ENCODE measurements at regions not wholly inside any gene's neighbourhood (a gene's known extent, or its start where the extent isn't known, plus 50 kb on each side); places are given as distances from the start of the nearest gene placed in this dataset.
A peak's percentile ranks its signal among the peaks of the same experiment; 100 is the strongest.

DNA sequence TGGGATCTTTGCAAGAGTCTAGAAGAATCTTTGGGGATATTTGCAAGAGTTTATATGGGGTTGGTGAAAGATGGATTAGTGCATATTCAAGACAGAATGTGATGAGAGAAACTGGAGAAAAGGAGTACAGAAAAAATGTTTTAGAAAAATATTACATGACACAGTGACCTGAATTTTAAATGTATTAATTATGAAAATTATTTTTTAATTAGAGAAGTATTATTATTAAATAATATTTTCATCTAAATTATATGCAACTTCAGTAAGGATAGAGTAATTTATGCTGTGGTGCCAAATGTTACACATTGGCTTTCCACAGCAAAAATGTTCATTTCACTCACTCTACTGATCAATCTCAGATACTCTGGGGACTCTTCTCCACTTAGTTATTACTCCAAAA, 1442.8 kb upstream of the SLC39A10 start:
- DNase-seq, result no peak

DNA sequence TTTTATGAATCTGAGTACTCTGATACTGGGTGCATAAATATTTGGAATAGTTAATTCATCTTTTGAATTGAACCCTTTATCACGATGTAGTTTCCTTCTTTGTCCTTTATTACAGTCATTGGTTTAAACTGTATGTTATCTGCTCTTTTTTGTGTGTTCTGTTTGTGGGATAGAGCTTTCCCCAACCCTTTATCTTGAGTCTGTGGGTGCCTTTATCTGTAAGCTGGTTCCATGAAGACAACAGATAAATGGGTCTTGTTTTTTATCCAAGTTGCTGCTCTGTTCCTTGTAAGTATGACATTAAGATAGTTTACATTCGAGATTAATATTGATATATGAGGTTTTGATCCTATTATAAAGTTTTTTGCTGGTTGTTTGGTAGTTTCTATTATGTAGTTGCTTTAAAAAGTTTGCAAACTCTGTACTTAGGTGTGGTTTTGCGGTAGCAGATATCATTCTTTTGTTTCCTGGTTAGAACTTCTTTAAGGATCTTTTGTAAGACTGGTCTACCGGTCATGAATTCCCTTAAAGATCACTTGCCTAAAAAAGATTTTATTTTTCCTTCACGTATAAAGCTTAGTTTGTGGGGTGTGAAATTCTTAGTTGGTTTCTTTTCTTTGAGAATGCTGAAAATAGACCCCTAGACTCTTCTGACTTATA, 1451.3 kb upstream of the SLC39A10 start:
- no peak for DNase-seq

DNA sequence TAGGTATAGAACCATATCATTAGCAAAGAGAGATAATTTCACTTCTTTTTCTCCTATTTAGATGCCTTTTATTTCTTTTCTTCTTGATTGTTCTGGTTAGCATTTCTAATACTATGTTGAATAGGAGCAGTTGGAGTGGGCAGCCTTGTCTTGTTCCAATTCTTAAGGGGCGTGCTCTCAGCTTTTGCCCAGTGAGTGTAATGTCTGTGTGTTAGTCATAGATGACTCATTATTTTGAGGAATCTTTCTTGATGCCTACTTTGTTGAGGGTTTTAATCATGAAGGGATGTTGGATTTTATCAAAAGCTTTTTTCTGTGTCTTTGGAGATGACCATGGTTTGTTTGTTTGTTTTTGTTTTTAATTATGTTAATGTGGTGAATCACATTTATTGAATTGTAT, 1453.1 kb upstream of the SLC39A10 start:
- no peak for DNase-seq

GRCh38 chr2:194182888-194183287, 1474.1 kb upstream of the SLC39A10 start:
- no peak for DNase-seq

DNA sequence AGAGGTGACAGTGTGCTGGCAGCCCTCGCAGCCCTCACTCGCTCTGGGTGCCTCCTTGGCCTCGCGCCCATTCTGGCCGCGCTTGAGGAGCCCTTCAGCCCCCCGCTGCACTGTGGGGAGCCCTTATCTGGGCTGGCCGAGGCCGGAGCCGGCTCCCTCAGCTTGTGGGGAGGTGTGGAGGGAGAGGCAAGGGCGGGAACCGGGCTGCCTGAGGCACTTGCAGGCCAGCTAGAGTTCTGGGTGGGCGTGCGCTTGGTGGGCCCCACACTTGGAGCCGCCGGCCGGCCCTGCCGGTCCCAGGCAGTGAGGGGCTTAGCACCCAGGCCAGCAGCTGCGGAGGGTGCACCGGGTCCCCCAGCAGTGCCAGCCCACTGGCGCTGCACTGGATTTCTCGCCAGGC, 1480.9 kb upstream of the SLC39A10 start:
- DNase-seq, result peak in 1 of 5 donors; percentile 0

DNA sequence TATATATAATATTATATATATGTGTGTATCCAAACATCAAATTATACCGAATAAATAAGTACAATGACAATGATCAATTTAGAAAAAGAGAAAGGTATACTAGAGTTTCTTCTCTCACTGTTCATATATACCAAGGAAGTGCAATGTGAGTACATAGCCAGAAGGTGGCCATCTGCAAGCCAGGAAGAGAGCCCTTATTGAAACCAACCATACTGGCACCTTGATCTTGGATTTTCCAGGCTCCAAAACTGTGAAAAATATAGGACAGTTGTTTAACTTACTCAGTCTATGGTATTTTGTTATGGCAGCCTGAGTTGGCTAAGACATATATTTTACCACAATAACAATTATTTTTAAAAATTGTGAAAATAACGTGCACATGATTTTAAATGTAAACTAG, 1490.2 kb upstream of the SLC39A10 start:
- DNase-seq, result peak in 1 of 5 donors; percentile 6

GRCh38 chr2:194155431-194155830, 1501.6 kb upstream of the SLC39A10 start:
- DNase-seq, result no peak

DNA sequence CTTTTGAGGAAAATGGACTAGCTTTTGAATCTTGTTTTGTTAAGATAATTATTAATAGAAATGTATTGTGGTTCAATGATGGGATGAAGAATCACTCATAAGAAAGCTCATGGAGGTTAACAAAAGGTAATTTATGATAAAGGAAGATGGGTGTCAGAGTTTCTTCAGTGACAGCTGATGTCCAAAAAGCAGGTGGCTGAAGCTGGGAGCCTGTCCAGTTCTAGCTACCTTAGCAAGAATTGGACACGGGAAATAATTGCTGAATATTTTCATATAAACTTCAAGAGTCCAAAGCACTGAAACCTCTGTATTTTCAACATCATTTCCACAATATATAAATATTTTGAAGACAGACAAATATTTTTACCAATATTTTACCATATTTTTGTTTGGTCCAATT, 1505.8 kb upstream of the SLC39A10 start:
- DNase-seq, result no peak

DNA sequence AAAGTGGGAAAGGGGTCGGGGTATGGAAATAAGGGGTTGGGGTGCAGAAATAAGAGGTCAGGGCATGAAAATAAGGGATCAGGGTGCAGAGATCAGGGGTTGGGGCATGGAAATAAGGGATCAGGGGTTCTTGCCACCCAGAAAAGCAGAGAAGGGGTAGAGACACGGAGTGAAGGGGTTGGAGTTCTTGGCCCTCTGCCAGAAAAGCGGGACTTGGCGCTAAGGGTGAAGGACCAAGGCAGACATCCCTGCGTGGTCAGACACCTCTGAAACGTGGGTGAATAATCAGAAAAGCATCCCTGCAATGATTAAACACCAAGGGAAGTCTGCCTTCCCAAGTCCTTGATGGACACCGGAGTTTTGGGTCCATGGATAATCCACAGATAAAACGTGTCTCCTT, 1521.6 kb upstream of the SLC39A10 start:
- no peak for DNase-seq

GRCh38 chr2:194128810-194129209, 1528.2 kb upstream of the SLC39A10 start:
- no peak for DNase-seq

- DNase-seq, result no peak
These were observed 1530.6 kb upstream of the SLC39A10 start for GRCh38 chr2:194126418-194126817.

- DNase-seq, result no peak
These were observed 1540.2 kb upstream of the SLC39A10 start for GRCh38 chr2:194116861-194117260.

- DNase-seq, result no peak
These were observed 1551.7 kb upstream of the SLC39A10 start for GRCh38 chr2:194105358-194105757.

- DNase-seq, result no peak
These were observed 1552.3 kb upstream of the SLC39A10 start for GRCh38 chr2:194104687-194105086.

DNA sequence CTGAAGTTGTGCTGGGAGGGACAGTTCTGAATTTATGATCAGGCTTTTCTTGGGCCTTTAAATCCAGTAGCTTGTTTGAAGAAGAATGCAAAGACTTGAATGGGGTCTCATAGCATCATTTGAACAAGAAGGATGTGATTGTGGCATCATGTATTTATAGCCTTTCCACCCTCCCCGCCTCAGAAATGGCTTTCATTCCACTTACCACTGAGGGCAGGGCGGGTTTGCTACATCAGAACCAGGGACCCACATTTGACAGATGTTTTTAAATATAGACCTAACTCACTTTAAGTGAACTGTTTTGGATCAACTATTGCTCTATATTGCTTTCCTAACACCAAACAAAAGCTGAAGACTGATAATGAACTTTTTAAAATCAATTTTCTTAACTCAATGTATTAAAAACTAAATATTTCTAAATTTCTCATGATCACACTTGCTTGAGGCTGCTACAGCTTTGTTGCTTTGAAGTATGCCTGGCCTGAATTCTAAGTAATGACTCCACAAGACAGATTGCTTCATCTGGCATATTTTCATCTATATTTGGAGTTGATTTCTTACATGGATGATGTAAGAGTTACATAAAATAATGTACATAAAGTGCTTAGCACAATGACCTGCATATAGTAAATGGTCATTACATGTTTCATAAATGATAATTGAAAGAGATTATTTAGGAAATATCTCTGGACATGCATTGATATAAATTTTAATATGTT, 1552.9 kb upstream of the SLC39A10 start:
- no peak for DNase-seq

DNA sequence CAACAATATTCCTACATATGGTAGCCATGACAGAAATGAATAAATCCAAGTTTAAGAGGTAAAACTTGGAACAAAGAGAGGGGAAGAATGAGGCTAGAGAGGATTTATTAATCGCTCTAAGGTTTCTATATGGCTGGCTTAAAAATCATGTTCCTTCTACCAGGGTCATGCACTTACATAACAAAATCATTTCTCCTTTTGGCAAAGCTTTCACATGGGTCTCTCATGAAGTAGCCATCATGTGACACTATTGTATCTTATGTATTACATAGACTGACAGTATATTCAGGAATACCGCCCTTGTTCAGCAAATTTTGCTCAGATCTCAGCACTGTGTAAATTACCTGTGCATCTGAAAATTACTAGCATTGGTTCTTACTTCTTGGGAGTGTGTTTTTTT, 1554.5 kb upstream of the SLC39A10 start:
- DNase-seq, result no peak

- DNase-seq, result no peak
These were observed 1556.8 kb upstream of the SLC39A10 start for GRCh38 chr2:194100201-194100600.

DNA sequence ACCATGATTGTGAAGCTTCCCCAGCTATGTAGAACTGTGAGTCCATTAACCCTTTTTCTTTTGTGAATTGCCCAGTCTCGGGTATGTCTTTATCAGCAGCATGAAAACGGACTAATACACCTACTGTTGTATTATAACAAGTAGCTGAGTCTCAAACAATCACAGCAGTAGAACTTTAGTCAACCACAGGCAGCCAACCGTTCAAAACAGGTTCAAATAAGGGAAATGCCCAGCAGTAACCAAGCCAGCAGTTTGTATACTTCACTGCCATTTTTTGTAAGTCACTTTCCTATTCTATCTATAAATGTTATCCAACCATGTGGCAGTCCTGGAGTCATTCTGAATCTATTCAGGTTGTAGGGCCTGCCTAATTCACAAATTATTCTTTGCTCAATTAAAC, 1560.6 kb upstream of the SLC39A10 start:
- no peak for DNase-seq

DNA sequence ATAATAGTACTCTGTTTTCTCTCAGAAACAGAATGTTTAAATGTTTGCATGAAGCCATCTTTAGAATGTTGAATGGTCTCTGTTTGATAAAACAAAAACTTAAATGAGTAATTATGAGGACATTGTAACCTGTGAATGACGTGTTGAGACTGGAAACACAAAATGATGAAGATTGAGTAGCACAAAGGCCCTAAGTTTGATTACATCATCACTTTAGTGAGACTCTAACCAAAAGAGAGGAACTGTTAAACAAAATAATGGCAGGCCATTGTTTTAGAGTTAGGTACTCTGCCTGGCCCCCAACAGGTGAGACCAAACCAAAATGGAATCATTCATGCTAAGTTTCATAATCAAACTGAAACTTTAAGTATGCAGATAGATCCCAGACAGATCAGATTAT, 1561.7 kb upstream of the SLC39A10 start:
- no peak for DNase-seq

DNA sequence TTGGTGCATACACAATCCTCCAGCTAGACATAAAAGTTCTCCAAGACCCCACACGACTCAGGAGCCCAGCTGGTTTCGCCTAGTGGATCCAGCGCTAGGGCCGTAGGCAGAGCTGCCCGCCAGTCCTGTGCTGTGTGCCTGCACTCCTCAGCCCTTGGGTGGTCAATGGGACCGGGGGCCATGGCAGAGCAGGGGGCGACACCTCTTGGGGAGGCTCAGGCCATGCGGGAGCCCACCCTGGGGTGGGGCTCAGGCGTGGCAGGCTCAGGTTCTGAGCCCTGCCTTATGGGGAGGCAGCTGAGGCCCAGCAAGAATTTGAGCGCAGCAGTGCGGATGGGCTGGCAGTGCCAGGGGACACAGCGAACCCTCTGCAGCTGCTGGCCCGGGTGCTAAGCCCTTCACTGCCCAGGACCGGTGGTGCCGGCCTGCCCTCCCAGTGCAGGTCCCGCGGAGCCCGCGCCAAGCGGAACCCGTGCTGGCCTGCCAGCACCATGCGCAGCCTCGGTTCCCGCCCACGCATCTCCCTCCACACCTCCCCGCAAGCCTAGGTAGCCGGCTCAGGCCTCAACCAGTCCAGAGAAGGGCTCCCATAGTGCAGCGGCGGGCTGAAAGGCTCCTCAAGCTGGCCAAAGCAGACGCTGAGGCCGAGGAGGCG, 1566.6 kb upstream of the SLC39A10 start:
- DNase-seq, result peak in 1 of 5 donors; percentile 5

DNA sequence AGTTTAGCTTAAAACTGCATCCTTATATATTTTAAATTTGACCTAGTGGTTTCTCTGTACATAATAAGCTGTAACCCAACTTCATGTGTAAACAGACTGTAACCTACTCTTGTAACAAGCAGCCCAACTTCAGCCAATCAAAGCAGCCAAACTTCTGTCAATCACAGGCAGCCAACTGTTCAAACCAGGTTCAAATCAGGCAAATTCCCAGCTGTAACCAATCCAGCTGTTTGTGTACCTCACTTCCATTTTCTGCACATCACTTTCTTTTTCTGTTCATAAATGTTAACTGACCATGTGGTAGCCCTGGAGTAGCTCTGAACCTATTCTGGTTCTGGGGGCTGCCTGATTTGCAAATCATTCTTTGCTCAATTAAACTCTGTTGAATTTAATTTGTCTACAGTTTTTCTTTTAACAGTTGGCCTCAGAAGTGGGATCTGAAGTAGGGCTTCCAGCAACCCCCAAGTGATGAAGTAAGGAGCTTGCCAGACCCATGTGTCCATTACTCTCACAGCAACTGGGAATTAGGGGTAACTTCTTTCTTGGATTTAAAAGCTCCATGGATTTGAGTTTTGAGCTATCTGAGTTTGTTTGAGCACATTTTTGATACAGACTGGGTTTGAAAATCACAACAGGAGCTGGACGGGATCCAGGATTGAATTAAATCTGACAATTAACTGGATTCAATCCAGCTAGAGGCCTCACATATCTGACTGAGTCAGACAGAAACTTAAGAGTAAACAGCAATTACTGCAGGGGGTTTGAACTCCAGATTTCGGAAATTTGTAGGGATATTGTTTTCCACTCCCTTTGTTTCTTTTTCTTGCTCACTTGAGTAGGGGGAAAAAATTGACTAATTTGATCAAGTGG, 1569.7 kb upstream of the SLC39A10 start:
- DNase-seq, result no peak

GRCh38 chr2:194086129-194086528, 1570.9 kb upstream of the SLC39A10 start:
- DNase-seq, result no peak

DNA sequence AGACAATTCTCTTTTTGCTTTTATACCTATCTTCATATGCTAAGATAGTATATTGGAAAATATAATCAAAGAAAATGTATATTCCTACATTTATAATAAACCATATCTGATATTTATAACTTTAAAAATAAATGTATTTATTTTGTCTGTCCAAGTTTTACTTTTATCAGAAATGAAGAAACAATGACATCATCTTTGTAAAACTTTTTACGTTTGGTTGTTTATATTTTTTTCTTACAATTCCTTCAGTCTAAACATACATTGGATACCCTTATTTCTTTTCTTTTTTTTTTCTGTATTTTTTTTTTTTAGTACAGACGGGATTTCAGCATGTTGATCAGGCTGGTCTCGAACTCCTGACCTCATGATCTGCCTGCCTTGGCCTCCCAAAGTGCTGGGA, 1577.0 kb upstream of the SLC39A10 start:
- DNase-seq, result no peak
